GM12872 (cell line): ENCODE measurements at regions not wholly inside any gene's neighbourhood (a gene's known extent, or its start where the extent isn't known, plus 50 kb on each side); places are given as distances from the start of the nearest gene placed in this dataset.

Experiments used
- TF ChIP-seq, protein P1 (sequence below): IDR thresholded peaks from 3 replicates; pipeline ENCODE4 v1.5.1; 2011; ENCODE audit warnings: low read depth, mild to moderate bottlenecking, low read length, moderate library complexity; ENCODE audit not compliant: insufficient read depth

DNA sequence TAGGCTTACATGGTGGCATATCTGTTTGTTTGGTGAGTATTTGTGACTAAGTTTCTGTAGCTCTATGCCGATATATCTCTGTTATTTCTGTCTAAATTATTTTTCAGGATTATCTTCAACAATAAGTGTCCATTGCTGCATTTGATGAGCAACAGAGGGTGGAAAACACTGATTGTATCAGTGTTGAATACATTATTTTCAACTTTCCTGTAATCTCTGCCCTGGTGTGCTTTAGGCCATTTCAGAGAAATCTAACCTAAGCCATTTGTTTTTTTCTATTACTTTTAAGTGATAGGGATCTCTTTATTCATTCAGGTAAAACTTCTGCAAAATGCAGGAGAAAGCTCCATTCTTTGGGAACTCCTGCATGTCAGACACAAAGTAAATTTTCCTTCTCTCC lies 654.5 kb downstream of the RNF144A start:
- TF ChIP-seq, protein P1, sequence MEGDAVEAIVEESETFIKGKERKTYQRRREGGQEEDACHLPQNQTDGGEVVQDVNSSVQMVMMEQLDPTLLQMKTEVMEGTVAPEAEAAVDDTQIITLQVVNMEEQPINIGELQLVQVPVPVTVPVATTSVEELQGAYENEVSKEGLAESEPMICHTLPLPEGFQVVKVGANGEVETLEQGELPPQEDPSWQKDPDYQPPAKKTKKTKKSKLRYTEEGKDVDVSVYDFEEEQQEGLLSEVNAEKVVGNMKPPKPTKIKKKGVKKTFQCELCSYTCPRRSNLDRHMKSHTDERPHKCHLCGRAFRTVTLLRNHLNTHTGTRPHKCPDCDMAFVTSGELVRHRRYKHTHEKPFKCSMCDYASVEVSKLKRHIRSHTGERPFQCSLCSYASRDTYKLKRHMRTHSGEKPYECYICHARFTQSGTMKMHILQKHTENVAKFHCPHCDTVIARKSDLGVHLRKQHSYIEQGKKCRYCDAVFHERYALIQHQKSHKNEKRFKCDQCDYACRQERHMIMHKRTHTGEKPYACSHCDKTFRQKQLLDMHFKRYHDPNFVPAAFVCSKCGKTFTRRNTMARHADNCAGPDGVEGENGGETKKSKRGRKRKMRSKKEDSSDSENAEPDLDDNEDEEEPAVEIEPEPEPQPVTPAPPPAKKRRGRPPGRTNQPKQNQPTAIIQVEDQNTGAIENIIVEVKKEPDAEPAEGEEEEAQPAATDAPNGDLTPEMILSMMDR = no peak

DNA sequence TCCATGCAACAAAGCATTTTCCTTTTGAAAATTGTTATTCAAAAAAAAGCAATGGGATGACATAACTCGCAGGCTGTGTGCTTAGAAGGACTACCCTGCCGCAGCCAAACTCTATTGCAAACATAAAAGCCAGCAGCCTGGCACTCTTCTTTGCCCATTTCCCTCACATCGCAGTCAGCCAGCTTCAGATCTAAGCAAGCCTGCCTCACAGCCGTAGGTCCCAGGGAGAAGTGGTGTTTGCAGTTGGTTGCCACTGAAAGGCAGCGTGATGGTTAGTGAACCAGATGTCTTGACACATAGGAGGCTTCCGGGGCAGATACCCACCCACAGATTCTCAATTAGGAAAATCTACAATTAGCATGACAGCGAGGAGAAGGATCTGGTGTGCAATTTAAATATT lies 655.2 kb downstream of the RNF144A start:
- TF ChIP-seq, protein P1 = no peak

DNA sequence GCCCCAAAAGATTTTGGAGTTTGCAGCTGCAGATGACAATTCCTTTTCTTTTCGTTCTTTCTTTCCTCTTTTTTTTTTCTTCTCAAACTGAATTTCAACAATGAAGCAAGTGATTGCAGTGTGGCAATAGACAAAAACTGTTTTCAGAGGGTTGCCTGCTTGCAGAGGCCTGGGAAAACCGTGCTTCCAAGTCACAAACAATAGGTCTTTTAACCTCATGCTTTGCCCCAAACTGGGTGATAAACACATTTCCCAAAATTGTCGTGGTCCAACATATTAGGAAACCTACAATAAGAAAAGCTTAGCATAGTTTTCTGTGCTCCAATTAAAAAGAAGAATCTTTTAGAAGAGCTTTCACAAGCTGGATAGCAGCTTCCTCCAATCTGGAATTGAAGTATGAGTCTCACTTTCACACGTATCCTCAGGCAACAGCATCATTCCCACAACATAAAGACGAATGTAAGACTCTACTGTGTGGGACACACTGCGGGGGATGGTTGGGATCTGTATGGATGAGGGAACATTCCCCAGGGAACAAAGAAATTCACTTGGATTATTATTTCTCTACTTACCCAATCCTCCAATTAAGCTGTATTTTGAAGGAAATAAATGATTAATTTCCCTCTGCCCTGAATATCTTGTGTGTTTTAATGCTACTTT lies 656.1 kb downstream of the RNF144A start:
- TF ChIP-seq, protein P1 = no peak

- TF ChIP-seq, protein P1 = no peak
These were observed 657.2 kb downstream of the RNF144A start for GRCh38 chr2:7574385-7574784.

DNA sequence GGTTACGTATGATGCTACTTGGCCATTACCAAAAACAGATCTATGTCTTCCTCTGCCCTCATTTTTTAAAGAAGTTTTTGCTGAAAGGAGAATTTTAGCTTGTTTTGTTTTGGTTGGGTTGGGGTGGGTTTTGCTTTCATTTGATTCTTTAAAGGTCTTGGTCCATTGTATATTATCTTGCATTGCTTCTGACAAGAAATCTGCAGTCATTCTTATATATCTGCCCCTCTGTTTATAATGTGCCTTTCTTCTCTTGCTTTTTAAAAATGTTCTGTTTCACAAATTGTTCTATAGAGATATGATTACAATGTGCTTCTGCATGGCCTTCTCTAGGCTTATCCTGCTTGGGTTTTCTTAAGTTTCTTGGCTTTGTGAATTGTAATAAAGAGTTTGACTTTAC lies 660.6 kb downstream of the RNF144A start:
- TF ChIP-seq, protein P1 = no peak

- TF ChIP-seq, protein P1 = no peak
These were observed 666.8 kb downstream of the RNF144A start for GRCh38 chr2:7584017-7584416.

DNA sequence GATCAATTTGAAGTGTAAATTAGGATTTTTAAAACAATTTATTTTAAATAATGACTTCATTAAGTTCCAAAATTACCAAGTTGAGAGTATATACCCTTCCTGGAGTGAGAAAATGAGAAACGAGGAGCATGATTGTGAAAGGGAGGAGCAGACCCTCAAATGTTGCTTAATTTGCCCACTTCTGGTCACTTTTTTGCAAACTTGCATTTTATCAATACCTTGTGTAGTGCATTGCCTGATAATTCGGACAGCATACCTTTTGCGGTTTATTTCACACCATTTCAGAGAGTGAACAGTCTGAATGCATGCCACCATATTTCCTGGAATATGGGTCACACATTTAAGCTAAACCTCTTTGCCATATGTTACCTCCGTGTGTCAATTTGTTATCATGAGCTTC lies 669.7 kb downstream of the RNF144A start:
- TF ChIP-seq, protein P1 = no peak

DNA sequence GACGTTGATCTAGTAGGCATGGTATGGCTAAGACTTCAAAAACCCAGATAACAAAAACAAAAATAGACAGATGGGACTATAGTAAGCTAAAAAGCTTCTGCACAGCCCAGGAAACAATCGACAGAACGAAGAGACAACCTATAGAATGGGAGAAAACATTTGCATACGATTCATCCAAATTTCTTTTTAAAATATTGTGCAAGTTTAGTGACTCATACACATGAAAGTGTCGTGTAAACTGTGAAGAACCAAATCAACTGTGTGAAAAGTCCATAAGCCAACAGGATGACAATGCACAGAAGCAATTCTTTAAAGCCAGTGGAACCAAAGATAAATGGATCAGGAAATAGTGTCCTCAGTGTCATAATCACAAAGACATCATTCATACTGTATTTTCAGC lies 671.1 kb downstream of the RNF144A start:
- TF ChIP-seq, protein P1 = no peak
